HEK293 (cell line): ENCODE measurements at regions not wholly inside any gene's neighbourhood (a gene's known extent, or its start where the extent isn't known, plus 50 kb on each side); places are given as distances from the start of the nearest gene placed in this dataset.

ENCODE experiments used
- TCF7L2 ChIP-seq: IDR thresholded peaks from 2 replicates; pipeline ENCODE4 v1.6.1; 2011; ENCODE audit warnings: low read depth, mild to moderate bottlenecking, inconsistent platforms, low read length, moderate library complexity, borderline replicate concordance
- ZNF24 ChIP-seq: fragments of 450-650 bp; formaldehyde crosslinking; IDR thresholded peaks from 2 replicates; pipeline ENCODE4 v1.5.1; 2016; ENCODE audit warnings: missing biosample characterization, missing genetic modification characterization
- ZSCAN23 ChIP-seq: fragments of 450-650 bp; formaldehyde crosslinking; IDR thresholded peaks from 2 replicates; pipeline ENCODE4 v1.5.1; 2016; ENCODE audit warnings: missing biosample characterization, missing genetic modification characterization
- TF ChIP-seq, protein P1 (sequence below): fragments of 450-650 bp; formaldehyde crosslinking; IDR thresholded peaks from 2 replicates; pipeline ENCODE4 v1.5.1; 2016; ENCODE audit warnings: missing biosample characterization, missing genetic modification characterization
- TF ChIP-seq, protein P2 (sequence below): fragments of 450-650 bp; formaldehyde crosslinking; IDR thresholded peaks from 2 replicates; pipeline ENCODE4 v1.5.1; 2016; ENCODE audit warnings: missing biosample characterization, missing genetic modification characterization

DNA sequence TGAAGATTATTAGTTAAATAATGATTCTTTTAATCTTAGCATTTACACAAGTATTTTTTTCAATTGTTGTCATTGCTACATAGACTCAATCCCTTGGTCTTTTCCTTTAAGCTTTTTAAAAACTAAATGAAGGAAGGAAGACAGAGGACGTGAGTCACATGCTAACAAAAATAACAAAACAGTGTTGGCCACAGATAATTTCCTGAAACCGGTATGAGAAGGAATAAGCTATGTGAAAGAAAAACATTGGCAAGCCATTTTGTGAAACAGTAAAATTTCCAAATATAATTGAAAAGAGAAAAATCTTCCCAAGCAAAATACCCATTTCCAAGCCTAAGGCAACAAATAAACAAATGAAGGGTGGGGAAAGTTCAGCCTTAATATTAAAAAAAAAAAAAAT, 223.0 kb downstream of the AHR start:
- TF ChIP-seq ZNF24 (tag by site-specific recombination) = no peak
- TF ChIP-seq, protein P1, sequence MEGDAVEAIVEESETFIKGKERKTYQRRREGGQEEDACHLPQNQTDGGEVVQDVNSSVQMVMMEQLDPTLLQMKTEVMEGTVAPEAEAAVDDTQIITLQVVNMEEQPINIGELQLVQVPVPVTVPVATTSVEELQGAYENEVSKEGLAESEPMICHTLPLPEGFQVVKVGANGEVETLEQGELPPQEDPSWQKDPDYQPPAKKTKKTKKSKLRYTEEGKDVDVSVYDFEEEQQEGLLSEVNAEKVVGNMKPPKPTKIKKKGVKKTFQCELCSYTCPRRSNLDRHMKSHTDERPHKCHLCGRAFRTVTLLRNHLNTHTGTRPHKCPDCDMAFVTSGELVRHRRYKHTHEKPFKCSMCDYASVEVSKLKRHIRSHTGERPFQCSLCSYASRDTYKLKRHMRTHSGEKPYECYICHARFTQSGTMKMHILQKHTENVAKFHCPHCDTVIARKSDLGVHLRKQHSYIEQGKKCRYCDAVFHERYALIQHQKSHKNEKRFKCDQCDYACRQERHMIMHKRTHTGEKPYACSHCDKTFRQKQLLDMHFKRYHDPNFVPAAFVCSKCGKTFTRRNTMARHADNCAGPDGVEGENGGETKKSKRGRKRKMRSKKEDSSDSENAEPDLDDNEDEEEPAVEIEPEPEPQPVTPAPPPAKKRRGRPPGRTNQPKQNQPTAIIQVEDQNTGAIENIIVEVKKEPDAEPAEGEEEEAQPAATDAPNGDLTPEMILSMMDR (tag by site-specific recombination) = no peak
- TF ChIP-seq ZSCAN23 (tag by site-specific recombination) = no peak
- TF ChIP-seq TCF7L2 = no peak
- TF ChIP-seq, protein P2, sequence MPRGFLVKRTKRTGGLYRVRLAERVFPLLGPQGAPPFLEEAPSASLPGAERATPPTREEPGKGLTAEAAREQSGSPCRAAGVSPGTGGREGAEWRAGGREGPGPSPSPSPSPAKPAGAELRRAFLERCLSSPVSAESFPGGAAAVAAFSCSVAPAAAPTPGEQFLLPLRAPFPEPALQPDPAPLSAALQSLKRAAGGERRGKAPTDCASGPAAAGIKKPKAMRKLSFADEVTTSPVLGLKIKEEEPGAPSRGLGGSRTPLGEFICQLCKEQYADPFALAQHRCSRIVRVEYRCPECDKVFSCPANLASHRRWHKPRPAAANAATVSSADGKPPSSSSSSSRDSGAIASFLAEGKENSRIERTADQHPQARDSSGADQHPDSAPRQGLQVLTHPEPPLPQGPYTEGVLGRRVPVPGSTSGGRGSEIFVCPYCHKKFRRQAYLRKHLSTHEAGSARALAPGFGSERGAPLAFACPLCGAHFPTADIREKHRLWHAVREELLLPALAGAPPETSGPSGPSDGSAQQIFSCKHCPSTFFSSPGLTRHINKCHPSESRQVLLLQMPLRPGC (tag by site-specific recombination) = no peak
